GM06990 (cell line): ENCODE measurements at regions not wholly inside any gene's neighbourhood (a gene's known extent, or its start where the extent isn't known, plus 50 kb on each side); places are given as distances from the start of the nearest gene placed in this dataset.

Experiments
- DNase-seq: peaks from one replicate; pipeline ENCODE4 v3.0.0-alpha.2; 2011; ENCODE audit not compliant: insufficient read length; ENCODE audit errors: extremely low read depth
- H3K27me3 ChIP-seq: replicated peaks from 2 replicates; pipeline ENCODE4 v1.6.0; 2011; ENCODE audit warnings: low read length; ENCODE audit not compliant: control insufficient read depth, insufficient read depth
- H3K36me3 ChIP-seq: 2 replicates; pipeline ENCODE4 v1.5.1; 2011; ENCODE audit warnings: low read length; ENCODE audit not compliant: control insufficient read depth, insufficient read depth
- H3K4me3 ChIP-seq: replicated peaks from 2 replicates; pipeline ENCODE4 v1.5.1; 2011; ENCODE audit warnings: low read depth, mild to moderate bottlenecking, control low read depth, low read length
- CTCF ChIP-seq: IDR thresholded peaks from 2 replicates; pipeline ENCODE4 v1.5.1; 2011; ENCODE audit warnings: low read length, control low read depth, mild to moderate bottlenecking, inconsistent platforms; ENCODE audit not compliant: insufficient read depth, poor library complexity, severe bottlenecking

- no peak for DNase-seq
- Histone ChIP-seq H3K36me3 (no peaks in the 10 kb centered on the region), H3K27me3 (no peaks in the 10 kb centered on the region), H3K4me3 (no peak overlapping the region)
- TF ChIP-seq CTCF = no peak
Observed at GRCh38 chr9:11632691-11633090, 1019.9 kb upstream of the PTPRD start.

GRCh38 chr9:11646831-11647230, 1034.0 kb upstream of the PTPRD start:
- no peaks in the 10 kb centered on the region for H3K36me3 ChIP-seq
- H3K4me3 ChIP-seq = no peak overlapping the region
- no peaks in the 10 kb centered on the region for H3K27me3 ChIP-seq
- no peak for TF ChIP-seq CTCF
- no peak for DNase-seq

- Histone ChIP-seq H3K36me3 (no peaks in the 10 kb centered on the region), H3K27me3 (no peaks in the 10 kb centered on the region), H3K4me3 (no peak overlapping the region)
- DNase-seq = no peak
- no peak for TF ChIP-seq CTCF
Observed at GRCh38 chr9:11653867-11654266, 1039.3 kb upstream of the TYRP1 start.

- no peak for DNase-seq
- no peaks in the 10 kb centered on the region for H3K36me3 ChIP-seq
- TF ChIP-seq CTCF = no peak
- H3K4me3 ChIP-seq = no peak overlapping the region
- no peaks in the 10 kb centered on the region for H3K27me3 ChIP-seq
Observed at GRCh38 chr9:11663913-11664312, 1029.3 kb upstream of the TYRP1 start.

GRCh38 chr9:11676821-11677220, 1016.4 kb upstream of the TYRP1 start:
- Histone ChIP-seq H3K27me3 (no peaks in the 10 kb centered on the region), H3K36me3 (no peaks in the 10 kb centered on the region), H3K4me3 (no peak overlapping the region)
- DNase-seq = no peak
- no peak for TF ChIP-seq CTCF

GRCh38 chr9:11686733-11687132, 1006.5 kb upstream of the TYRP1 start:
- no peak overlapping the region for H3K4me3 ChIP-seq

More at GRCh38 chr9:11686733-11687132, 1006.5 kb upstream of the TYRP1 start:
- H3K36me3 ChIP-seq = no peaks in the 10 kb centered on the region
- no peaks in the 10 kb centered on the region for H3K27me3 ChIP-seq
- DNase-seq = no peak
- no peak for TF ChIP-seq CTCF
